HUES64 (cell line): ENCODE measurements at regions not wholly inside any gene's neighbourhood (a gene's known extent, or its start where the extent isn't known, plus 50 kb on each side); places are given as distances from the start of the nearest gene placed in this dataset.

Experiments used
- H3K27ac ChIP-seq: 2 replicates; pipeline ENCODE4 v1.7.0; 2013; ENCODE audit warnings: low read depth, low read length, inconsistent platforms
- H3K27me3 ChIP-seq: 2 replicates; pipeline ENCODE4 v1.6.1; 2013; ENCODE audit warnings: mild to moderate bottlenecking, low read length; ENCODE audit not compliant: insufficient read depth
- H3K36me3 ChIP-seq: 2 replicates; pipeline ENCODE4 v1.6.1; 2013; ENCODE audit warnings: mild to moderate bottlenecking, low read length; ENCODE audit not compliant: insufficient read depth
- H3K4me1 ChIP-seq: 2 replicates; pipeline ENCODE4 v1.6.1; 2013; ENCODE audit warnings: mild to moderate bottlenecking, low read length, moderate library complexity; ENCODE audit not compliant: insufficient read depth
- H3K4me3 ChIP-seq: 2 replicates; pipeline ENCODE4 v1.5.1; 2013; ENCODE audit warnings: mild to moderate bottlenecking, low read length, moderate library complexity
- H3K9ac ChIP-seq: 2 replicates; pipeline ENCODE4 v1.6.1; 2013; ENCODE audit warnings: mild to moderate bottlenecking, low read depth, low read length
- H3K9me3 ChIP-seq: 2 replicates; pipeline ENCODE4 v1.6.1; 2013; ENCODE audit warnings: low read depth, low read length; ENCODE audit not compliant: insufficient read depth
- WGBS: fragments of 150-250, 120-280 bp; methylation state at CpG from one replicate; pipeline ENCODE4 v1.1.7; 2013; ENCODE audit warnings: missing lambda C conversion rate; 5-methylcytosine and 5-hydroxymethylcytosine counted together

GRCh38 chr5:121745407-121745806 lies 106.3 kb upstream of the FTMT start:
- Histone ChIP-seq H3K4me1 (no peaks in the 10 kb centered on the region), H3K9me3 (no peaks in the 10 kb centered on the region), H3K36me3 (no peaks in the 10 kb centered on the region), H3K4me3 (no peak overlapping the region), H3K27ac (no peak overlapping the region), H3K27me3 (no peaks in the 10 kb centered on the region), H3K9ac (no peak overlapping the region)
- WGBS: 100% methylated on average over 1 of the region's 1 CpG

DNA sequence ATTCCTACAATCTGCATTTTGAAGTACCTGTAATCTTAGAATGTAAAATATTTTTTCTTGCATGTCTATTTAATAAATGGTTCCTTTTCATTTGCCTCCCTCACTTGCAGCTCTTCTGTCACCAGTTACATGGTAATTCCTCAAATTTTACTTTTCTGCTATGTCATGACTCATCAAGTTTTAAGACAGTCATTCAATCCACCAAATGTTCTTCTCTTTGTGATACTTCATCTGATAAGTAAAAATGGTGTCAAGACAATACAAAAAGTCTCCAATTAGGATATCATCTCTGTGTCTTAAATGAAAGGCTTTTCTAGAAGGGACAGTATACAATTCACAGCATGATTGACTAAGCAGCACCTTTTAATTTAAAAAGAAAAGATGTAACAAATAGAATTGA lies 104.9 kb upstream of the FTMT start:
- Histone ChIP-seq H3K4me1 (no peaks in the 10 kb centered on the region), H3K27ac (no peak overlapping the region), H3K4me3 (no peak overlapping the region), H3K36me3 (no peaks in the 10 kb centered on the region), H3K9ac (no peak overlapping the region), H3K9me3 (no peaks in the 10 kb centered on the region), H3K27me3 (no peaks in the 10 kb centered on the region)

GRCh38 chr5:121748686-121749085 lies 103.0 kb upstream of the FTMT start:
- no peak overlapping the region for H3K9ac ChIP-seq
- no peaks in the 10 kb centered on the region for H3K4me1 ChIP-seq
- no peak overlapping the region for H3K4me3 ChIP-seq
- no peaks in the 10 kb centered on the region for H3K36me3 ChIP-seq
- H3K27ac ChIP-seq: no peak overlapping the region
- H3K27me3 ChIP-seq: no peaks in the 10 kb centered on the region
- no peaks in the 10 kb centered on the region for H3K9me3 ChIP-seq

GRCh38 chr5:121752149-121752548 lies 99.5 kb upstream of the FTMT start:
- Histone ChIP-seq H3K9me3 (no peaks in the 10 kb centered on the region), H3K4me3 (no peak overlapping the region), H3K36me3 (no peaks in the 10 kb centered on the region), H3K27ac (no peak overlapping the region), H3K9ac (no peak overlapping the region), H3K27me3 (no peaks in the 10 kb centered on the region), H3K4me1 (no peaks in the 10 kb centered on the region)
- no CpG with 5 or more reads among the region's 1 CpG for WGBS

DNA sequence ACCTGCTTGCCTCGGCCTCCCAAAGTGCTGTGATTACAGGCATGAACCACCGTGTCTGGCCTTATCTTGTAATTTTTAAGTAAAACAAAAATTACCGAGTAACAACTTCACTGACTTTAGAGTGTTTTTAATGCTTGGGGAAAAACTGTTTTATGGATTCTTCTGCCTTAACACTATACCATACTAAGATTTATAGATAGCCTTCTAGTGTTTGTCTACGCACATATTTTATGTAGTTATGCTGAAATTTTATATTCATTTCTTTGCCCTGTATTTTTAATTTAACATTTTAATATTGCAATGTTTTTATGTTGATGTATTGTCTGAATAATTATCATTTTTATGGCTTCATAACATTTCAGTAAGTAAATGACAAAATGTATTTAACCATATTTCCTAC lies 96.4 kb upstream of the FTMT start:
- Histone ChIP-seq H3K4me3 (no peak overlapping the region), H3K9me3 (no peaks in the 10 kb centered on the region), H3K27me3 (no peaks in the 10 kb centered on the region), H3K9ac (no peak overlapping the region), H3K27ac (no peak overlapping the region), H3K36me3 (no peaks in the 10 kb centered on the region), H3K4me1 (no peaks in the 10 kb centered on the region)
- 100% methylated on average over 2 of the region's 4 CpGs for WGBS

GRCh38 chr5:121757753-121758152 lies 93.9 kb upstream of the FTMT start:
- Histone ChIP-seq H3K27ac (no peak overlapping the region), H3K9me3 (no peaks in the 10 kb centered on the region), H3K36me3 (no peaks in the 10 kb centered on the region), H3K4me1 (no peaks in the 10 kb centered on the region), H3K4me3 (no peak overlapping the region), H3K27me3 (no peaks in the 10 kb centered on the region), H3K9ac (no peak overlapping the region)
- 94% methylated on average over 2 of the region's 2 CpGs for WGBS

- Histone ChIP-seq H3K9me3 (no peaks in the 10 kb centered on the region), H3K27me3 (no peaks in the 10 kb centered on the region), H3K36me3 (no peaks in the 10 kb centered on the region), H3K9ac (no peak overlapping the region), H3K4me1 (no peaks in the 10 kb centered on the region), H3K27ac (no peak overlapping the region), H3K4me3 (no peak overlapping the region)
- 72% methylated on average over 6 of the region's 6 CpGs for WGBS
Measured at GRCh38 chr5:121758615-121759014, 93.1 kb upstream of the FTMT start.

DNA sequence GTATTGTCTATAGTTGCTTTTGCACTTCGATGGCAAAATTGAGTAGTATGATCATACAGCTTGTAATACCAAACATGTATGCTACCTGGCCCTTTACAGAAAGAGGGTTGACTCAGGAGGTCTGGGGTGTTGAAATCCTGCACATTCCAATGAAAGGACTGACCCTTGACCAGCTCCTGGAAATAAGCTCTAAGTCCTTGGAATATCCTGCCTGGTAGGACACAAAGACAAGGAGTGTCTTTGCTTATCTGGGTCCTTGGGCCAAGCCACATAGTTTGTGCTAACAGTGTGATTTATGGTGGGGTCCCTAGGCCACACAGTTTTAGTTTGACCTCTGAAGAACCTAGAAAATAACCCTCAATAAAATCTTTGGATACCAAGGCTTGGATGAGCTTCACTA lies 89.3 kb upstream of the FTMT start:
- no peaks in the 10 kb centered on the region for H3K4me1 ChIP-seq
- no peak overlapping the region for H3K4me3 ChIP-seq
- WGBS: 90% methylated on average over 1 of the region's 1 CpG
- no peak overlapping the region for H3K9ac ChIP-seq
- H3K36me3 ChIP-seq: no peaks in the 10 kb centered on the region
- H3K9me3 ChIP-seq: no peaks in the 10 kb centered on the region
- H3K27me3 ChIP-seq: no peaks in the 10 kb centered on the region
- H3K27ac ChIP-seq: no peak overlapping the region

DNA sequence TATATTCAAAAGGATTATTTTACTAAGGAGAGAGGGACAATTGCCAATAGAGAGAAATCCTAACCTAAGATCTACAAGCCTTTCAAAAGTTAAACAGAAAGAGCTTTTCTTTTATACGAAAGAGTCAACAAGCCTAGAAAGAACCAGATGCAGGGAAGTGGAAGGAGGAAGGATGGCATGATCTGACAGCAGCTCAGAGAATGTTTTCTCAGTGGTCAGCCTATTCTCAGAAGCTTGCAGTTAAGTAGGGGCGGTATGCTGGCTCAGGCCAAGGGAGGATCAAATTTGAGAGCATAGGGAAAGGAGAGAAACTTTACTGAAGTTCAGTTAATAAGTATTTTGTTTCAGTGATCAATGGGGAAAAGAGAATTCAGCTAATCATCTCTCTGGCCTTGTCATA lies 88.0 kb upstream of the FTMT start:
- WGBS: 90% methylated on average over 2 of the region's 2 CpGs

GRCh38 chr5:121780406-121780805 lies 71.3 kb upstream of the FTMT start:
- no peak overlapping the region for H3K27ac ChIP-seq
- H3K9ac ChIP-seq: no peak overlapping the region

More for the DNA sequence above, 88.0 kb upstream of the FTMT start:
- Histone ChIP-seq H3K27me3 (no peaks in the 10 kb centered on the region), H3K9ac (no peak overlapping the region), H3K9me3 (no peaks in the 10 kb centered on the region), H3K4me3 (no peak overlapping the region), H3K4me1 (no peaks in the 10 kb centered on the region), H3K36me3 (no peaks in the 10 kb centered on the region), H3K27ac (no peak overlapping the region)

DNA sequence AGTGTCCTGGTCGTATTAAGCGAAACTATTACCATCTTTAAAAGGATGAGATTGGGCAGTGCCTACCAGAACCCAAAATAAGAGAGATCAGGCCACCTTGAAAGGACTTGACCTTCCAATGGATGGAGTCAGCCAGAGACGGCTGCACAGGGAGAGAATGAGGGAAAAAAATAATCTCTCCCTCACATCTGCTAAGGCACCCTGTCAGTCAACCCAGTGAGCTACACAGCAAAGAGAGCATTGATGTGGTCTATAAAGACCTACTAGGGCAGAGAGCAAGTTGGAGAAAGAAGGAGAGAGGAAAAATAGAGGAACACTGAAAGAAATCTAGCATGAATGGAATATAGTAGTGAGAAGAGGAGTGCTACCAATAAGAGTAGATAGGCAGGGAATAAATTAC lies 68.0 kb upstream of the FTMT start:
- H3K9ac ChIP-seq: no peak overlapping the region
- H3K9me3 ChIP-seq: no peaks in the 10 kb centered on the region
- WGBS: 91% methylated on average over 3 of the region's 3 CpGs
- H3K4me3 ChIP-seq: no peak overlapping the region
- H3K27ac ChIP-seq: no peak overlapping the region
- H3K36me3 ChIP-seq: no peaks in the 10 kb centered on the region
- no peaks in the 10 kb centered on the region for H3K4me1 ChIP-seq
- no peaks in the 10 kb centered on the region for H3K27me3 ChIP-seq

More at GRCh38 chr5:121780406-121780805, 71.3 kb upstream of the FTMT start:
- Histone ChIP-seq H3K9me3 (no peaks in the 10 kb centered on the region), H3K4me1 (no peaks in the 10 kb centered on the region), H3K36me3 (no peaks in the 10 kb centered on the region), H3K27me3 (no peaks in the 10 kb centered on the region), H3K4me3 (no peak overlapping the region)
- WGBS: 100% methylated on average over 1 of the region's 1 CpG

DNA sequence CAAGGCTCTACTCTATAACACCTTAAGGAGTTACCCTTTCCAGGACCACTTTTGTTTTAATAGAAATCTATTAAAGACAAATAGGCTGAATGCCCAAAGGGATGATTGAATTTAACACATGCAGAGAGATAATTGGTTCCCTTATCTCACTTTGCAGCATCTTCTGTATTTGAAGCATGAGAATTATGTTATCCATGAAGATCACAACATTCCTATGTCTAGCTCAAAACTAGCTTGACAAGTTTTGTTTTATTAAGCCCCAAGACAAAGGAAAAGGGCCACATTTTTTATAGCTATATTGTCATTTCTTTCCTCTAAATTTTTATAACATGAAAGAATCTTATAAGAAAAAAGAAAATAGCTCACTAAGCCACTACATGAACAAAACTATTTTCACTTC lies 57.9 kb upstream of the FTMT start:
- peaks cover 6% of the 10 kb centered on the region; the same call in 1 of the 2 replicates for H3K9me3 ChIP-seq
- no peak overlapping the region for H3K27ac ChIP-seq
- H3K4me3 ChIP-seq: no peak overlapping the region
- H3K9ac ChIP-seq: no peak overlapping the region
- H3K4me1 ChIP-seq: no peaks in the 10 kb centered on the region; the same call in 1 of the 2 replicates
- H3K27me3 ChIP-seq: no peaks in the 10 kb centered on the region
- no peaks in the 10 kb centered on the region for H3K36me3 ChIP-seq
